ENCODE measurements at regions not wholly inside any gene's neighbourhood (a gene's known extent, or its start where the extent isn't known, plus 50 kb on each side); places are given as distances from the start of the nearest gene placed in this dataset.

DNA sequence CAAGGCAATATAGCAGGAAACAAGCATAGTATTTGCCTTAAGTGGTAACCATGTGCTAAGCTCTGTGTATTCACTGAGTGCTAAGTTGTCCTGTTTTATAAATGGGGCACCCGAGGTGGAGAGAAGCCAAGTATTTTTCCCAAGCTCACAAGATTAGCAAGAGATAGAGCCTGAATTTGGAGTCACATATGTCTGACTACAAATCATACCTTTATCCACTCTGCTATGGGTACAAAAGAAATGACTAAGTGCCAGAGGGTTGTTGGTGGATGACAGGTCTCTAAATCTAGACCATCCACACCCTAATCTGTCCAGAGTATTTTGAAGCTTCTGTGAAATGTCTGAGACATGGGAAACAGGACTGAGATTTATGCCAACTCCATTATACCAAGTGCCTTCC is 182.1 kb upstream of the SEL1L start:
- no peak for TF ChIP-seq EP300 (conservative IDR thresholded peaks at IDR 0.05; ENCODE audit: poor library complexity, severe bottlenecking)
- TF ChIP-seq, protein P1, sequence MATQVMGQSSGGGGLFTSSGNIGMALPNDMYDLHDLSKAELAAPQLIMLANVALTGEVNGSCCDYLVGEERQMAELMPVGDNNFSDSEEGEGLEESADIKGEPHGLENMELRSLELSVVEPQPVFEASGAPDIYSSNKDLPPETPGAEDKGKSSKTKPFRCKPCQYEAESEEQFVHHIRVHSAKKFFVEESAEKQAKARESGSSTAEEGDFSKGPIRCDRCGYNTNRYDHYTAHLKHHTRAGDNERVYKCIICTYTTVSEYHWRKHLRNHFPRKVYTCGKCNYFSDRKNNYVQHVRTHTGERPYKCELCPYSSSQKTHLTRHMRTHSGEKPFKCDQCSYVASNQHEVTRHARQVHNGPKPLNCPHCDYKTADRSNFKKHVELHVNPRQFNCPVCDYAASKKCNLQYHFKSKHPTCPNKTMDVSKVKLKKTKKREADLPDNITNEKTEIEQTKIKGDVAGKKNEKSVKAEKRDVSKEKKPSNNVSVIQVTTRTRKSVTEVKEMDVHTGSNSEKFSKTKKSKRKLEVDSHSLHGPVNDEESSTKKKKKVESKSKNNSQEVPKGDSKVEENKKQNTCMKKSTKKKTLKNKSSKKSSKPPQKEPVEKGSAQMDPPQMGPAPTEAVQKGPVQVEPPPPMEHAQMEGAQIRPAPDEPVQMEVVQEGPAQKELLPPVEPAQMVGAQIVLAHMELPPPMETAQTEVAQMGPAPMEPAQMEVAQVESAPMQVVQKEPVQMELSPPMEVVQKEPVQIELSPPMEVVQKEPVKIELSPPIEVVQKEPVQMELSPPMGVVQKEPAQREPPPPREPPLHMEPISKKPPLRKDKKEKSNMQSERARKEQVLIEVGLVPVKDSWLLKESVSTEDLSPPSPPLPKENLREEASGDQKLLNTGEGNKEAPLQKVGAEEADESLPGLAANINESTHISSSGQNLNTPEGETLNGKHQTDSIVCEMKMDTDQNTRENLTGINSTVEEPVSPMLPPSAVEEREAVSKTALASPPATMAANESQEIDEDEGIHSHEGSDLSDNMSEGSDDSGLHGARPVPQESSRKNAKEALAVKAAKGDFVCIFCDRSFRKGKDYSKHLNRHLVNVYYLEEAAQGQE (IDR thresholded peaks at IDR 0.05; ENCODE audit: borderline replicate concordance): no peak
- TF ChIP-seq, protein P2, sequence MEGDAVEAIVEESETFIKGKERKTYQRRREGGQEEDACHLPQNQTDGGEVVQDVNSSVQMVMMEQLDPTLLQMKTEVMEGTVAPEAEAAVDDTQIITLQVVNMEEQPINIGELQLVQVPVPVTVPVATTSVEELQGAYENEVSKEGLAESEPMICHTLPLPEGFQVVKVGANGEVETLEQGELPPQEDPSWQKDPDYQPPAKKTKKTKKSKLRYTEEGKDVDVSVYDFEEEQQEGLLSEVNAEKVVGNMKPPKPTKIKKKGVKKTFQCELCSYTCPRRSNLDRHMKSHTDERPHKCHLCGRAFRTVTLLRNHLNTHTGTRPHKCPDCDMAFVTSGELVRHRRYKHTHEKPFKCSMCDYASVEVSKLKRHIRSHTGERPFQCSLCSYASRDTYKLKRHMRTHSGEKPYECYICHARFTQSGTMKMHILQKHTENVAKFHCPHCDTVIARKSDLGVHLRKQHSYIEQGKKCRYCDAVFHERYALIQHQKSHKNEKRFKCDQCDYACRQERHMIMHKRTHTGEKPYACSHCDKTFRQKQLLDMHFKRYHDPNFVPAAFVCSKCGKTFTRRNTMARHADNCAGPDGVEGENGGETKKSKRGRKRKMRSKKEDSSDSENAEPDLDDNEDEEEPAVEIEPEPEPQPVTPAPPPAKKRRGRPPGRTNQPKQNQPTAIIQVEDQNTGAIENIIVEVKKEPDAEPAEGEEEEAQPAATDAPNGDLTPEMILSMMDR (IDR thresholded peaks at IDR 0.05; ENCODE audit: poor library complexity, severe bottlenecking): no peak
- no peak for TF ChIP-seq POLR2AphosphoS5 (IDR thresholded peaks at IDR 0.05)
- no peak for TF ChIP-seq RAD21 (conservative IDR thresholded peaks at IDR 0.05)
- TF ChIP-seq MXI1 (conservative IDR thresholded peaks at IDR 0.05; ENCODE audit: poor library complexity, severe bottlenecking): no peak
- TF ChIP-seq EZH2 (IDR thresholded peaks at IDR 0.05; ENCODE audit: borderline replicate concordance, insufficient read depth, low read length, poor library complexity, severe bottlenecking): no peak
- Histone ChIP-seq H3K27me3 (ENCODE audit: insufficient read depth, low read depth, low read length) (no peaks in the 10 kb centered on the region), H3K4me2 (ENCODE audit: low read length) (no peak overlapping the region), H3K27ac (ENCODE audit: low read length) (no peak overlapping the region), H3K4me3 (ENCODE audit: low read length) (no peak overlapping the region), H3K9ac (ENCODE audit: low read length) (no peak overlapping the region), H3K36me3 (ENCODE audit: insufficient read depth, low read length) (no peaks in the 10 kb centered on the region), H3F3A (ENCODE audit: insufficient read depth, low read length, poor library complexity, severe bottlenecking) (no peaks in the 10 kb centered on the region), H3K9me2 (ENCODE audit: insufficient read depth, low read length) (no peaks in the 10 kb centered on the region), H3K79me2 (replicated peaks; ENCODE audit: insufficient read depth, low read length) (no peaks in the 10 kb centered on the region), H2AFZ (ENCODE audit: low read depth, low read length) (no peak overlapping the region), H4K20me1 (ENCODE audit: insufficient read depth) (no peaks in the 10 kb centered on the region), H3K9me3 (ENCODE audit: low read length) (no peaks in the 10 kb centered on the region)

DNA sequence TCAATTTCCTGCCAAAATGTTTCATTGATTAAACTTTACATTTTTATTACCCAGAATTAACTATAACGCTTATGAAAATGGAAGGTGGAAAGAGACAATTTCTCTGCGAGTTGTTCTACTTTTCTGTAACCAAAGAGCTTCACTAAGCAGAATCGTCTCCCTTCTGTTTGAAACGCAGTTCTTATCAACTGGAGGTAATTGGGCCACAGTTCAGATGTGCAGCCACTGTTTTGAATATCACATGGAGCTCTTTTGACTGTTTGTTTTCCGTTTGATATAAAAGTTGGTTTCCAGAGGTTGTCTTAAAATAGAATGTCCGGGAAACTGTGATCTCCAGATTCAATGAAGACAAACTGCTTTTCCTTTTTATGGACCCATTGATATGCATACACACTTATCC is 183.3 kb upstream of the SEL1L start:
- H3K79me2 ChIP-seq (replicated peaks; ENCODE audit: insufficient read depth, low read length): no peaks in the 10 kb centered on the region
- H2AFZ ChIP-seq (ENCODE audit: low read depth, low read length): no peak overlapping the region
- H3K9ac ChIP-seq (ENCODE audit: low read length): no peak overlapping the region
- no peaks in the 10 kb centered on the region for H4K20me1 ChIP-seq (ENCODE audit: insufficient read depth)
- TF ChIP-seq RAD21 (conservative IDR thresholded peaks at IDR 0.05) (no peak), EZH2 (IDR thresholded peaks at IDR 0.05; ENCODE audit: borderline replicate concordance, insufficient read depth, low read length, poor library complexity, severe bottlenecking) (no peak), EP300 (conservative IDR thresholded peaks at IDR 0.05; ENCODE audit: poor library complexity, severe bottlenecking) (no peak), POLR2AphosphoS5 (IDR thresholded peaks at IDR 0.05) (no peak), SMC3 (conservative IDR thresholded peaks at IDR 0.05; ENCODE audit: poor library complexity) (no peak), TAF1 (IDR thresholded peaks at IDR 0.05; ENCODE audit: low read depth) (no peak), MXI1 (conservative IDR thresholded peaks at IDR 0.05; ENCODE audit: poor library complexity, severe bottlenecking) (no peak)
- TF ChIP-seq, protein P2 (IDR thresholded peaks at IDR 0.05; ENCODE audit: poor library complexity, severe bottlenecking): no peak
- TF ChIP-seq, protein P1 (IDR thresholded peaks at IDR 0.05; ENCODE audit: borderline replicate concordance): no peak
- no peaks in the 10 kb centered on the region for H3F3A ChIP-seq (ENCODE audit: insufficient read depth, low read length, poor library complexity, severe bottlenecking)
- no peak overlapping the region for H3K4me3 ChIP-seq (ENCODE audit: low read length)
- no peaks in the 10 kb centered on the region for H3K36me3 ChIP-seq (ENCODE audit: insufficient read depth, low read length)
- H3K27ac ChIP-seq (ENCODE audit: low read length): no peak overlapping the region
- H3K4me2 ChIP-seq (ENCODE audit: low read length): no peak overlapping the region
- no peaks in the 10 kb centered on the region for H3K9me2 ChIP-seq (ENCODE audit: insufficient read depth, low read length)
- H3K9me3 ChIP-seq (ENCODE audit: low read length): no peaks in the 10 kb centered on the region
- no peaks in the 10 kb centered on the region for H3K27me3 ChIP-seq (ENCODE audit: insufficient read depth, low read depth, low read length)
